ENCODE measurements at regions not wholly inside any gene's neighbourhood (a gene's known extent, or its start where the extent isn't known, plus 50 kb on each side); places are given as distances from the start of the nearest gene placed in this dataset.

DNA sequence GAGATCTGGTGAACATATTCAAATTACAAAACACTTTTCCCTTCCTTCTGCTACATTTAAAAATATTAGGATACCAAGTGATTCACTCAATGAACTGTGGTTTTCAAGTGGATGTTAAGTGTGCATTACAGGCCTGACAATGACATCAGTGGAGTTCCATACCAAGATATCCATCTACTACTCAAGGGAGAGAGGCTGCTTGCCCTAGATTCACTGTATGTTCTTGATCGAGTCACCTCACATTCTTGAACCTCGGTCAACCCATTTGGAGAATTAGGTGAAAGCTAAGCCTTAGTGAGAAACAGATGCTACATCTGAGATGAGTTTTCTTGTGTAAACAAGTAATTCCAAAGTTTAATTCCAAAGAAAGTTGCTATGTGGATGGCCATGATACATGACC is 142.2 kb downstream of the FGF10 start:
- TF ChIP-seq, protein P1, sequence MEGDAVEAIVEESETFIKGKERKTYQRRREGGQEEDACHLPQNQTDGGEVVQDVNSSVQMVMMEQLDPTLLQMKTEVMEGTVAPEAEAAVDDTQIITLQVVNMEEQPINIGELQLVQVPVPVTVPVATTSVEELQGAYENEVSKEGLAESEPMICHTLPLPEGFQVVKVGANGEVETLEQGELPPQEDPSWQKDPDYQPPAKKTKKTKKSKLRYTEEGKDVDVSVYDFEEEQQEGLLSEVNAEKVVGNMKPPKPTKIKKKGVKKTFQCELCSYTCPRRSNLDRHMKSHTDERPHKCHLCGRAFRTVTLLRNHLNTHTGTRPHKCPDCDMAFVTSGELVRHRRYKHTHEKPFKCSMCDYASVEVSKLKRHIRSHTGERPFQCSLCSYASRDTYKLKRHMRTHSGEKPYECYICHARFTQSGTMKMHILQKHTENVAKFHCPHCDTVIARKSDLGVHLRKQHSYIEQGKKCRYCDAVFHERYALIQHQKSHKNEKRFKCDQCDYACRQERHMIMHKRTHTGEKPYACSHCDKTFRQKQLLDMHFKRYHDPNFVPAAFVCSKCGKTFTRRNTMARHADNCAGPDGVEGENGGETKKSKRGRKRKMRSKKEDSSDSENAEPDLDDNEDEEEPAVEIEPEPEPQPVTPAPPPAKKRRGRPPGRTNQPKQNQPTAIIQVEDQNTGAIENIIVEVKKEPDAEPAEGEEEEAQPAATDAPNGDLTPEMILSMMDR (IDR thresholded peaks at IDR 0.05; ENCODE audit: insufficient read depth, low read length, poor library complexity, severe bottlenecking): no peak
- TF ChIP-seq EZH2phosphoT487 (conservative IDR thresholded peaks at IDR 0.05; ENCODE audit: low read length): no peak

All from SU-DHL-6 (cell line).